ENCODE measurements at regions not wholly inside any gene's neighbourhood (a gene's known extent, or its start where the extent isn't known, plus 50 kb on each side); places are given as distances from the start of the nearest gene placed in this dataset.

DNA sequence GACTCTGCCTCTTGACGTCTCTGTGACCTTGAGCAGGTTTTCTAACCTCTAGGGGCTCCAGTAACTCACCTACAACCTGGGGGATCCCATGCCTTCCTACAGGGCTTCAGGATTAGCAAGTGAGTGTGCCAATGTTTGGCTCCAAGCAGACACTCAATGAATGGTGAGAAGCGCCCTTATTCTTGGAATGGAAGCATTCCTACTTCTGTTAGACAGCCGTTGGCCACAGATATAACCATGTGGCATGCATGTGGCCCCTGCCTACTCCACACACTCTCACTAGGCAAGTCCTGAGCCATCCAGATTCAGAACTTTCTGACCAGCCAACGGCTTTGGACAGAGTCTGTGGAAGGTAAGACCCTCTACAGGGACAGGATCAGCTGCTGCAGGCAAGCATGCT, 108.9 kb upstream of the LYZL2 start:
- TF ChIP-seq POLR2AphosphoS5 (IDR thresholded peaks at IDR 0.05; ENCODE audit: low read depth) = no peak
- TF ChIP-seq, protein P1, sequence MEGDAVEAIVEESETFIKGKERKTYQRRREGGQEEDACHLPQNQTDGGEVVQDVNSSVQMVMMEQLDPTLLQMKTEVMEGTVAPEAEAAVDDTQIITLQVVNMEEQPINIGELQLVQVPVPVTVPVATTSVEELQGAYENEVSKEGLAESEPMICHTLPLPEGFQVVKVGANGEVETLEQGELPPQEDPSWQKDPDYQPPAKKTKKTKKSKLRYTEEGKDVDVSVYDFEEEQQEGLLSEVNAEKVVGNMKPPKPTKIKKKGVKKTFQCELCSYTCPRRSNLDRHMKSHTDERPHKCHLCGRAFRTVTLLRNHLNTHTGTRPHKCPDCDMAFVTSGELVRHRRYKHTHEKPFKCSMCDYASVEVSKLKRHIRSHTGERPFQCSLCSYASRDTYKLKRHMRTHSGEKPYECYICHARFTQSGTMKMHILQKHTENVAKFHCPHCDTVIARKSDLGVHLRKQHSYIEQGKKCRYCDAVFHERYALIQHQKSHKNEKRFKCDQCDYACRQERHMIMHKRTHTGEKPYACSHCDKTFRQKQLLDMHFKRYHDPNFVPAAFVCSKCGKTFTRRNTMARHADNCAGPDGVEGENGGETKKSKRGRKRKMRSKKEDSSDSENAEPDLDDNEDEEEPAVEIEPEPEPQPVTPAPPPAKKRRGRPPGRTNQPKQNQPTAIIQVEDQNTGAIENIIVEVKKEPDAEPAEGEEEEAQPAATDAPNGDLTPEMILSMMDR (IDR thresholded peaks at IDR 0.05; ENCODE audit: insufficient read depth, low read length) = no peak

All from HL-60 (cell line).